Pulmonary artery endothelial cell (primary cell): ENCODE measurements at regions not wholly inside any gene's neighbourhood (a gene's known extent, or its start where the extent isn't known, plus 50 kb on each side); places are given as distances from the start of the nearest gene placed in this dataset.

ENCODE experiments used
- DNase-seq: peaks from one replicate; pipeline ENCODE4 v3.0.0-alpha.2; 2011; ENCODE audit warnings: low read depth, low spot score

DNA sequence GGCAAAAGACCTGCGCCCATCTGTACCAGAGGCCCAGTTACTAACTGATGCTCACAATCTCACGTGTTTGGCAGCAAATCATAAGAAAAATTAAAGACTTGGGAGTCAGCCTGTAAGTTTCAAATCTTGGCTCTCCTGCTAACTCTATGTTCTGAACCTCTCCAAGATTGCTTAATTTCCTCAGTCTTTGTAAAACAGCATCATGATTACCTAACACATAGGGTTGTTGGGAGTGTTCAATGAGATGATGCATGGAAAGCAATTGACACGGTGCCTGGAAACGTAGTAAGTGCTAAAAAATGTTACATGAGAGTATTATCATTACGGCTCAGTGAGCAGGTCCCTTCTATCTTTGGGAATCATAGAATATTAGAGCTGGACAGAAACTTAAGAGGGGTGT, 497.6 kb upstream of the TCF4 start:
- DNase-seq = no peak

DNA sequence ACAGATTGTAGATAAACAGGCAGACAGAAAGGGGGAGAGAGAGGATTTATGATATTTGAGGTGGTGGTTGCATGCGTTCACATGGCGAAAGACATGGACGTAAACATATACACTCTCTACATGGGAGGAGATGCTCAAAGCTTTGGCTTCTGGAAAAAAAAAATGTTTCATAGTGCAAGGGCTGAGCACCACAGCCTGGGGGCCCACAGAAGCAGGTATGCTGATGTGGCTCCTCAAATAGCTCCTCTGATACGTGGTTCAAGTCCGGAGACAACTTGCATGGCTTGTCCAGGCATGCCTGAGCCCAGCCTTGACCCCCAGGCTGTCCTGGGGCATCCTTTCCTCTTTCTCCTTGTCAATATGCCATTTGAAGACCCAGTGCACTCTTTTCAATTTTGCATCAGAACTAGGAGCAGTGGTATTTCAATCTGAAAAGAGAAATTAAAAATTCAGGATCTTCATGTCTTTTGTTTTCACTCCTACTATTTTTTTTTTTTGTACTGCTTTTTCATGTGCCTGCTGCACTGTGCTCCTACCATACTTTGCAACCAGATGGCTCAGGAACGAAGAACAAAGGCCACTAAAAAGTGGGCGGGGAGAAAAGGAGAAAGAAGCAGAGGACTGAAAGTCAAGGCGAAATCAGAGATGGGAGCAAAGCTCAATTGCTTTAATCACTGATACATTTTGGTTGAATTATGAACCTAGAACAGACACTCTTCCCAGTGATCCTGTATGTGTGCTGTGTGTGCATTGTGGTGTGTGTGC, 495.7 kb upstream of the TCF4 start:
- DNase-seq = peak; percentile 7

- DNase-seq = peak; percentile 97
Observed at GRCh38 chr18:56083097-56083521, 495.1 kb upstream of the TCF4 start.

- DNase-seq = no peak
Observed at GRCh38 chr18:56076723-56077122, 488.7 kb upstream of the TCF4 start.

DNA sequence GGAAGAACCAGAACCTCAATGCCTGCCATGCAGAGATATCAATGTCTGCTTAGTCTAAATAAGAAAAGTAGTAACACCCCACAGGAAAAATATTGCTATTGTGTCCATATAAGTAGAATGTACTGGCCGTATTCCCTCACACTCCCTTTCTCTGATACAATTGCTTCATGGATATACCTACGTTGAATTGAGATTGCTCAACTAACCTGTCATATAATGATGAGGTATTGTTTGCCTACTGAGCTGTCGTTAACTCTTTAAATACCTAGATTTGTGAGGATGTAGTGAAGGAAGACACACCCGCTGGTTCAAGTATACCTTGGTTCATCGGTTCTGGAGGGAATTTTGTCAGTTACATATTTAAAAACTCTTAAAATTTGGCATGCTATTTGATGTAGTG, 480.7 kb upstream of the TCF4 start:
- DNase-seq = no peak

GRCh38 chr18:56067969-56068671, 480.1 kb upstream of the TCF4 start:
- no peak for DNase-seq

DNA sequence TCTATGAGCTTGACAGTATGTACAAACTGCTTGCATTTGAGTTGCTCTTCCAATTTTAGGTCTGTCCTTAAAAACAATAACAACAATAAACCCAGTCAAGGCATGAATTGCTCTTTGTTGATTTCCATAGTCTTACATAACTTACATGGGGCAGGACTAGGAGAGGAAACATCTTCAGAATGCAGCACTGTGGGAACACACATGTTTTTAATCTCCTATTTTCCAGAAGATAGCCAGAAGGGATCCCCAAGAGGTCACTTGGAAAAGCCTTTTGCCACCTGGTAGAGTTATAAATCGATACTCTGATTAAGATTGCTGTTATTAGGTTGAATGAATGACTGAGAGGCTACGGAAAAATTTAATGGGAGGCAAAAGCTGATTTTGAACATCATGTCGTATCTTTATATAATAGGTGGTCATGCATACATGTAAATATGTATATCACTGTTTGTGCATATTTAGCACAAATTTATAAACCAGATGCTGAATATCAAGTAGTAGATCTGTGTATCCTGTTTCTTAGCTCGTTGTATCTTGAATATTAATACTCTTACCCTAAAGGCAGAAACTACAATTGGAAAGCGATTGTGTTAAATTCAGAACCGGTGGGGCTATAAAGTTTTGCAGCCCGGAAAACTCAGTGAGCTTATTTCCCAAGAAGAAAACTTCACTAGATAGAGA, 479.4 kb upstream of the TCF4 start:
- no peak for DNase-seq

DNA sequence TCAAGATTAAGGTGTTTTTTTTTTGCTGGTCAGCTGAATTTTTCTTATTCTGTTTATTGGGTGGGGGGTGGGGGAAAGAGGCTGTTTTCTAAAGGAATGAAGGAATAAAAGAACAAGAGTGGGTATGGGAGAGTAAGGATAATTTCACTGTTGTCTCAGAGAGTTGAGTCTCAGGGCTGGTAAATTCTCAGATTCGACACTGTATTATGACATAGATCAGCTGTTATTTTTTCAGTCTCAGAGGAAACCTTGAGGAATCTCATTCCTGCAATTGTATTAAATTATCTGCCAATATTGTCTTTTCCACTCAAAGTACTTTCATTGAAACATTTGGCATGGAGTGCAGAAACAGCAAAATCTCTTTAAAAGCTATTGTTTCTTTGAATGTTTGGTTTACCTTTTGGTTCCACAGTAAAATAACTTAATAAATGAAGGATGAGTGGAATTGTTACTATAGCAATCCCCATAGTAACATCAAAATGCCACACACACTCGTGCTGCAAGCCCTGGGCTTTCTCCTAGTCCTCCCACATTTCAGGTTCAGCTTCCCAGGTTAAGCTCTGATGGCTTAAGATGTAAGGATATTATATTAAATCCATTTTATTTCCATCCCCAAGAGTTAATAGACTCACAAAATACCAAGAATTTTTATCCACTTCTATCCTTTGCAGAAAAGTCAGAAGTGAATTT, 478.7 kb upstream of the TCF4 start:
- no peak for DNase-seq

- DNase-seq = no peak
Observed at GRCh38 chr18:56065086-56065485, 477.1 kb upstream of the TCF4 start.

DNA sequence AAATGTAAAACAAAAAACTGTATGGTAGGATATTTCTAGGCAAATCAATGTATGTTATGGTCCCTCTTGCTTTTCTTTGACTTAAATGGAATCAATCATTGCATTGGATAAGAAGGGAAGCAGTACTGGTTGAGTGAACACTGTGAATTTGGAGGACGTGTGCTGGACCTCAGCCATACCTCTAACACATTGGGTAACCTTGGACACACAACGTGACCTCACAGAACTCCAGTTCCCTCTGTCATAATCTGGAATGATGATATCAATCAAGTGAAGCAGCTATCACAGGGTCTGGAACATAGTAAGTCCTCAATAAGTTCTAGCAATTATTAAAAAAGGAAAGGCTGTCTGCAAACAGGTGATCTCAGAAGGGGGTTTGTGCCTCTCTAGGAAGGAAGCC, 474.9 kb upstream of the TCF4 start:
- no peak for DNase-seq

- DNase-seq = no peak
Observed at GRCh38 chr18:56060967-56061541, 473.1 kb upstream of the TCF4 start.

GRCh38 chr18:56052202-56052601, 464.2 kb upstream of the TCF4 start:
- DNase-seq = no peak

GRCh38 chr18:56044239-56044638, 456.2 kb upstream of the TCF4 start:
- DNase-seq = no peak

DNA sequence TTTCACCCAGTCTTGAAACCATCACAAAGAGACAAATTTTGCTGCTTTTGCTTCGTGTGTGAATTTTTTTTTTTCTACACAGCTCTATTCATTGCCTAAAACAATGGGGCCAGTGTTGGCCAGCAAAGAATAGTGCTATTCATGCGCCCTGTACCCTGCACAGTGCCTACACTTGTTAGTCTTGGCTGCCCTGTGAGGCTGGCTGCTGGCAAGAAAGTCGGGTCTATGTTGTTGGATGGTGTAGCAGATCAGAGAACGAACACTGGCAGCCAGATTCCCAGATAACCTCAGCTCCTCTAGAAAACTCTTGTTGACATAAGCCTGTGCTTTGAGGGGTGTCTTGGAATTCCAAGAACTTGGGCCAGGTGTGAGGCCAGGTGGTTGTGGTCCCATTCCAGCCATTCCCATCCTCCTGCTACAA, 455.7 kb upstream of the TCF4 start:
- DNase-seq = no peak

DNA sequence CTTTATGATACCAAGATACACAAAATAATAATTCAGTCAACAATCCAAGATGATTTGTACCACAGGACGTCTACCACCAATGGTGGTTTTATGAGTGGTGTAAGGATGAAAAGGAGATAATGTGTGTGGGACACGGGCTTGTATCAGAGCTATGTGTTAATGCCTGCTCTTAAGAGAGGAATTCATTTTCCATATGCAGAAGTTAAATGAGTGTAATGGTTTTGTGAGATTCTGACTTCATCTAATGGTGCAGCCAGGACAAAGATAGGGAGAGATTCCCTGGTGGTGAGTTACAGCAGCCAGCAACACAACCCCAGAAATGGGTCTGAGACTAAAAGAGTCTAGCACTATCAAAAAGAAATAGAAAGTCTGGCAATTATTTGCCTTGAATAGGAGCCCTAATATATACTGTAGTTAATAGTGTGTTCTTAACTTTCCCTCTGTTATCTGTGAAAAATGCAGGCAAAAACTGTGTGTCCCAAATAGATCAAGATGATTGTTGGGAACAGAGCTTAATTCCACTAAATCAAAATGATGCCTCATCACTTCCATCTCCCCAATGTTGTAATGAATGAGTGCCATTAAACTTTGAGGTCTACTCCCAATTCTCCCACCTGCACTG, 455.0 kb upstream of the TCF4 start:
- no peak for DNase-seq

- no peak for DNase-seq
Observed at GRCh38 chr18:56038171-56039030, 450.4 kb upstream of the TCF4 start.

DNA sequence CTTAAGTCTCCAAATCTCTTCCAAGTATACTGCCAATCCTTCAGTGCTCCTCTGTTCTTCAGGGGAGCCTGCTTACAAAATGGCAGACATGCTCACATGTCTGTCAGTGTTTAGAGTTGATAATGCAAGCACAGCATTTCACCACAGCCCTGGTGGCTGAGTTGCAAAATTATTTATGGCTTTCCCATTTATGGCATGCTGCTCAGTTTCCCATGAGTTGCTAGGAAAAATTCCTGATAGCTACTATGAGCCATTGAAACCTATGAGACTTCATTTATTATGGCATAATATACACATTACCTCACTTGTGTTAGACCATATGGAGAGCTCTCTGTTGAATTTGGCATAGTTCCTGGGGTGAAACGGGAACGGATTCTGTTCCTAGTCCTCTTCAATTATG, 448.7 kb upstream of the TCF4 start:
- DNase-seq = no peak

GRCh38 chr18:56035546-56035945, 447.6 kb upstream of the TCF4 start:
- no peak for DNase-seq

- DNase-seq = no peak
Observed at GRCh38 chr18:56034949-56035348, 447.0 kb upstream of the TCF4 start.

DNA sequence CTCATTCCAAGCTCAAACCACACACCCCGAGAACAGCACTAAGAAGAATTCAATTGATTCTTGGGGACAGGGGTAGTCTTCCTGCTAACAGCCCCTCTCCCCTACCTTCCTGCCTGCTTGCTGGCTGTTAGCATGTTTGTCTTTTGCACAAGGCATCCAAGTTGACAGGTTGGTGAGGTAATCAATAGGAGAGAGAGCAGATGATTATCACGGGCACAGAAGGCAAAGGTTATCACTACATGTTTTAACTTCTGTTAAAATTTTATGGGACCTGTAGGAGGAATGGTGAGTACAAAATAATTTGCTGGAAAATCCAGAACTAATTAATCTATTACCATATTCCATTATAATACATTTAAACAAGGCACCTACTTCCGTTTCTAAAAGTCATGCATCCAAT, 442.1 kb upstream of the TCF4 start:
- no peak for DNase-seq
